ENCODE measurements at regions not wholly inside any gene's neighbourhood (a gene's known extent, or its start where the extent isn't known, plus 50 kb on each side); places are given as distances from the start of the nearest gene placed in this dataset.

- no peak for DNase-seq
Observed at GRCh38 chr16:5867250-5867649, 769.7 kb upstream of the EEF2KMT start.

DNA sequence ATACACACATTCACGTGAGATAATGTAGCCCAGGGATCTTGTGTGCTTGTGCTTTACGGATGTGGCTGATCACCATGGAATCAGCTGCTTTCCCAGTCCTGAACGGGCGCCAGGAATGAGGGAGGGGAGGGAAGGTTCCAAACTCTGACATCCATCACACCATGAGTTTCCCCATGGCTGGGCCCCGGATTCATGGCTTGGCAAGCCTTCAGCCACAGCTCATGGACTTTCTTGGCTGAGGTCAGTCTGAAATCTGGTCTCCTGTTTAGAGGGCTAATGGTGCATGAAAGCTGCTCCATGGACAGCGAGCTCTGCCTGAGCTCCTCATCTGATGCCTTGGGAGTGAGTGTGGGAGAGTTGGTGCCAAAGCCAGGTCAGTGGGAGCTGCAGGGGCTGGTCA is 767.6 kb upstream of the EEF2KMT start:
- DNase-seq: no peak

DNA sequence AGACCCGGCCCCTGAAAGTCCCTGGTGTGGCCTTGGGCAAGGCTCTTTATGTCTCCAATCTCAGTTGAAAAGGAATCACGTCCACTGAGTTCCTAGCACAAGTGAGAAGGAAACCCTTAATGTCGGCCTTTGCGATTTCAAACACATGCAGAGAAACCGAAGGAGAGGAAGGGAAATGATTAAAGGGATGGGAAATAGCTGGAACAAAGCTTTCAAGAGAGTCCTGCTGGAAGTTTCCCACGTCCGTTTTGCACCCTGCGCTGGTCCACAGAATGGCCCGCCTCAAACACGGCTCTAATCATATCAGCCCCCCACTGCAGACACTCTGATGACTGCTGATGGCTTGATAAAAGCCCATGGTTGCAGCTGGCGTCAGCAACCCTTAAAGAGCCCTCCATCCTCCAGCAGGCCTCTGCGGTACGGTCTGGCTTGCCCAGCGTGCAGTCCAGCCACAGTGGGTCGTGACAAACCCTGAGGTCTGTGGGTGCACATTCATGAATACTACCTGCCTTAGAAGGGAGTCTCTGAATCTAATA is 765.5 kb upstream of the EEF2KMT start:
- DNase-seq: no peak

DNA sequence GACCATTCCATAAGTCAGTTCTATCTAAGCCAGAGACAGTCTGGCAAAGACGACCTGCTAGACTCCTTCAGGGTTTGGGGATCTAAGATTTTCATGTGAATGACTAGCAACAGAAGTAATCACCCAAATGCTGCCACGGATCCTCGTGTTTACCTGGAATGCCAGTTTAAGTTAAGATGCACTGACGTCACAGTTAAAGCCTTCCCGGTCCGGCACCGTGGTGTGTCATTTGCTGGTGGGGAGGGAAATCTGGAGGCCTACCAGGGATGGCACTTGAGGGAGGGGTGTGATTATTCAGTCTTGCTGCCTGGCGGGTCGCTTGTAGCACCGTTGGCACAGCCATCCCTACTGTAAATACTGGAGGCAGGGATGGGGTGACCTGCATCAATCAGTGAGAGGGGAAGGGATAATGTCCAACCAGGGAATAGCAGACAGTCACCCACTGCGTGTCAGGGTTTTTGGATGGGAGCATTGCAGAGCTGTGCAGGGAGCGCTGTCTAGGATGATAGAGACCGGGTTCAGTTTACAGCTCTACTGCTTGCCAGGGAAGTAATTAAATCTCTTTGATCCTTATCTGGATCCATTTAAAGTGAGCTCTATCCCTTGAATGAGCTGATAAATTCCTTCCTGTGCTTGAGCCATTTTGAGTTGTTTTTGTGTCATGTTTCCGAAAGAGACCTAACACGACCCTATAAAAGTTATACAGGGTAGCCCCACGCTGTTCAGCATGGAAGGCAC is 764.7 kb upstream of the EEF2KMT start:
- DNase-seq: no peak

DNA sequence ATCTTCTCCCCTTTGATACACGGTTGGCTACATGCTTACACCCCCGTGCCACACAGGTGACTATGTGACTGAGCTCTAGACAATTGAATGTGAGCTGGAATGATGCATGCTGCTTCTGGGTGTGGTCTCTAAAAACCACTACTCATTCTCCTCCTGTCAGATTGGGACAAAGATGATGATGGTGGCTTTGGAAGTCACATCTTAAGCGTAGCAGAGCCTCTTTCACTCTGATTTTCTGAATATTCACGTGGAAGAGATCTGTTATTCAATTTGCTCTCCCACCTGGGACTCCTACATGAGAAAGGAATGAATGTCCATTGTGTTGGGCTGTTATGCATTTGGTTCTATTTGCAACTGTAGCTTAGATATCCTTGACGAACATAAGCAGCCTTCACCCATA is 763.6 kb upstream of the EEF2KMT start:
- DNase-seq: no peak

DNA sequence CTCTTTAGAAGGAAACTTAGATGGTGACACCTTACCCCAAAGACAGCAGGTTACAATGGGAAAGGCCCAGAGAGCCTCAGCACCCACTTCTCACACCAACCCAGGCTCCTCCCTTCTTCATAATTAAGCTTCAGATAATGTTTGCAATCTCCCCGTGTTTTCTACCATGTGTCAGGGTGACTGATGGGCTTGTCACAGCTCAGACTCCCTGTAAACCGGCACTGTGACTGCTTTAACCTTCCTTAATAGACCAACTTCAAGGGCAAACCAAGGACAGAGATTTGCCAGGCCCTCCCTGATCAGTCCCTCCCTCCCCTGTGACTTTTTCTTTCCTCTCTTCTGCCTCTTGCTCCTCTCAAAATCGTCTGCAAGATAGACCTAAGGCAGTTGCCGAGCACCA is 760.6 kb upstream of the EEF2KMT start:
- DNase-seq: no peak

- no peak for DNase-seq
Observed at GRCh38 chr16:5854027-5854426, 756.4 kb upstream of the EEF2KMT start.

GRCh38 chr16:5852151-5852550 is 754.6 kb upstream of the EEF2KMT start:
- DNase-seq: no peak

GRCh38 chr16:5851393-5851982 is 753.9 kb upstream of the EEF2KMT start:
- no peak for DNase-seq

DNA sequence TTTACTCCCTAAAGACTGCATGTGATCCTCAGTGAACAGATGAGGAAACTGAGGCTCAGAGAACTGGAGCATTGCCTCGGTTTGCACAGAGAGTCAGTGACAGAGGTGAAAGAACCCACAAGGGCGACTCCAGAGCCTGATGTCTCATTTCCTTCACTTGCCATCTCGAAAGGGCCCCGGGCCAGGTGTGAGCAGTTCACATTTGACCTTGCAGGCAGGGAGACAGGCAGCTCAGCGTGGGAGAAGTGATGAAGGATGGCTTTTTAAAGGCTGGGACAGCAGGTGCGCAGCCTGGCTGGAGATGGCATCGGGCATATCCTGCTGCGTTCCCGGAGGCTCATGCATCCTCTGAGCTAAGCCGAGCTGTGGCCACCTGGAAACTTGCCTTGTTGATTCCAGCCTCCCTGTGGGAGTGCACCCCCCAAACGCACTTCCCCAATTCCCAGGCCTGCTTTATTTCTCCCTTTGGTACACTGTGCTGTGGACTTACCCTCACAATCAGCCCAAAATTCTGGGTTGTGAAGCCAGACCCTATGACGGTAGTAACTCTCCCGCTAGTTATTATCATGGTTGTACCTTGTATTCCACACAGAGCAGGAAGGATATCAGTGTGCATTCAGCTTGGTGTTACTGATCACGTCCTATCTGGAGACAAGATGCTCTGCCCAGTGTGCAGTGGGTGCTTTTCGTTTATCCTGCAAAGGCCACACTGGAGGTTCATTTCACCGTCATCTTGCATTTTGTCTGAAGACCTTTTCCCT is 753.2 kb upstream of the EEF2KMT start:
- DNase-seq: no peak

DNA sequence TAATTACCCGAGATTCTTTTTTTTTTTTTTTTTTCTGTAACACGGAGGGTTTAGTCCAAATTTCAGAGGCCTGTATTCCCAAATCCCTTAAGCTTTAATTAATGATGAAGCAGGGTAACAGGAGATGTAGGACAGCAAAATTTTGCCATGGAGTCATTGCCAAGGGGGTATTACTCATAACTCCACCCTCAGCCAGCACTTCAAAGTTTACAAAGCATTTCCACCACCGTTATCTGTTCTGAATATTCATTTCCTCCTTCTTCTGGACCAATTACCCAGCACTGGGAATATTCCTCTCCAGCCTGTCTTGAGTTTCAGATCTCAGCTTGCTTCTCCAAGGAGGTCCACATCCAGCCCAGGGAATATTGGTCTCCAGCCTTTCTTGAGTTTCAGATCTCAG is 747.5 kb upstream of the EEF2KMT start:
- DNase-seq: no peak

DNA sequence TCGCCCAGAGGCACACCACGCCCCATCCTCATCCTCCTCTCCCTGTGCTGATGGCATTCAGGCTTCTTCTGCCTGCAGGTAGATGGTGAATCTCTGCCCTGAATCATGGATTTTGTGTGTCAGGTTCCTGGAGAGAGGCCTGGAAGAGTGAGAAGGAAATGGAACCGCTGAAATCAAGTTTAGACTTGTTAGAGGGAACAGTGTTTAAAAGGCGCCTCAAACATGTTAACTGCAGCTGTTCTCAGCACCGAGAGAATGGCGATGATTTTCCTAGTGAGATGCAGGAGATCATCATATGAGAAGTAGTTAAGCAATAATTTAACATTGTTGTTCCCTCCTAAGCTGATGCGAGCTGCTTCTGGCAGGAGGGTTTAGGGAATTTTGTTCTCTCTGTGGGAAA is 744.4 kb upstream of the EEF2KMT start:
- no peak for DNase-seq

DNA sequence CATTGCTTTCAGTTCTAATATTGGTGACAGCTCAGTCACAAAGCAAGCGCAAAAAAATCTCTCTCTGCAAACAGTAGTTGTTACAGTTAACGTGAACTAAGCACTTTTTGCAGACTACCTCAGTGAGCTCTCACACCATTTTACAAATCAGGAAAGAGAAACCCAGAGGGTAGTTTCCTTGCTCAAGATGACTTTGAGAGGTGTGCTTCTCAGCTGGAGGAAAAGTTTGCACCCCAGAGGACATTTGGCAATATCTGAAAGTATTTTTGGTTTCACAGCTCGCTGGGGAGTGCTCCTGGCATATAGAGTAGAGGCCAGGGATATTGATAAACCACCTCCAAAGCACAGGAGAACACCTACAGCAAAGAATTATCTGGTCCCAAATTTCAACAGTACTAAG is 741.1 kb upstream of the EEF2KMT start:
- DNase-seq: no peak

DNA sequence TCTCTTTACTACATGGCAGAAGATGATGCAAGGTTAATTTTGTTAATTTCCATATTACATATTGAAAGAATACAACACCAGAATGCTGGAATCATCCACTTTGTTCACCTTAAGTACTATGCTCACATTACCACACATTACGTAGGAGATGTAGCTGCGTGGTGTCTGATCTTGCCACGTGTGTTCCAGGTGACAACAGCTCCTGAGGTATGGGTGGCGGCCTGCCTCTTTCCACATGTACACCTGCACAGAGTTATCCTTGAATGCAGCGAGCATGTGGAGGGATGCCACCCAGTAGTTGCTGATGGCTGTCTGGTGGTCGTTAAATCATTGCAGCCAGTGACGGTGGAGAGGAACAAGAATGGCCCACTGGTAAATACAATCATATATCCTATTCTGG is 740.5 kb upstream of the EEF2KMT start:
- DNase-seq: no peak

GRCh38 chr16:5837007-5837670 is 739.5 kb upstream of the EEF2KMT start:
- DNase-seq: no peak

- no peak for DNase-seq
Observed at GRCh38 chr16:5835876-5836275, 738.3 kb upstream of the EEF2KMT start.

- no peak for DNase-seq
Observed at GRCh38 chr16:5826332-5826731, 728.7 kb upstream of the EEF2KMT start.

- DNase-seq: no peak
Observed at GRCh38 chr16:5820472-5820871, 722.9 kb upstream of the EEF2KMT start.

- DNase-seq: no peak
Observed at GRCh38 chr16:5815570-5816237, 718.1 kb upstream of the EEF2KMT start.

- DNase-seq: no peak
Observed at GRCh38 chr16:5801396-5801795, 703.8 kb upstream of the EEF2KMT start.

DNA sequence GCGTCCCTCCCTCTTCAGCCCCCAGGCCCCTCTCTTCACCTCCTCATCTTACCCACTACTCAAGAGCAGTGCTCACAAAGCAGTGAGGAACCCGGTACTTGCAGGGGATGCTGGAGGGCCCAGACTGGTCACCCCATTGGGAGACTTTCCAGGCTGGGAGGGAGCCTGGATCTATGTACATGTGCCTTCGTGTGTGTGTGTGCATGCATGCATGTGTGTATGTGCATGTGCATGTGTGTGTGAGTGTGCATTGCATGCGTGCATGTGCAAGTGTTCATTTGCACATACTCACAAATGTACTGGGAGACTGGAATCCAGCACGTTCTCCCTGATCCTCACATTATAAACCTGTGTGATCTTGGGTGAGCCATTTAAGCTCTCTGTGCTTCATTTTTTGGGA is 696.0 kb upstream of the EEF2KMT start:
- DNase-seq: no peak

DNA sequence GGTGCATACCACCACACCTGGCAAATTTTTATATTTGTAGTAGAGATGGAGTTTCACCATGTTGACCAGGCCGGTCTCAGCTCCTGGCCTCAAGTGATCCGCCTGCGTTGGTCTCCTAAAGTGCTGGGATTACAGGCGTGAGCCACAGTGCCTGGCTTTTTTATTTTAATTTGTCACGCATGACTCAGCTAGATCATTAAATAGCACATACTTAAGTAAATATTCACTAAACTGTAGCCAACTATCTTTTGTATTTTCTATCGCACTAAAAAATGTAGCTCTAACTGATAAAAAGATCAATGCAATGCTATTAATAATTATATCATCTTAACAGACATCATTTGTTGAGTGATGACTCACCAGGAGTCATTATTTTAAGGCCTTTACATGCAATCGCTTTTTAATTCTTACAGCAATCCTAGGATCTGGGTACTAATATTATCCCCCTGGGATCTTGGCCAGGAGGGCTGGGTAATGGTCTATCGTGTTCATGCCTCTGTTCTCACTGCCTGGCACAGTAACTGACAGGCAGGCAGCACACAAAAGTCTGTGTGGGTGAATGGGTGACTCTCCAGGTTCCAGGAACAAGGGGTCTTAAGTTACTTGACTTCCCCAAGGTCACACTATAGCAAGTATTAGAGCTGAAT is 693.5 kb upstream of the EEF2KMT start:
- no peak for DNase-seq

All from activated CD4-positive, alpha-beta T cell treated with anti-CD3 and anti-CD28 coated beads, Interleukin-2, amount 50 U/mL, for 1 hour (primary cell).